Fibroblast of the aortic adventitia (primary cell): ENCODE measurements at regions not wholly inside any gene's neighbourhood (a gene's known extent, or its start where the extent isn't known, plus 50 kb on each side); places are given as distances from the start of the nearest gene placed in this dataset.

Source experiments
- DNase-seq: peaks from one replicate; pipeline ENCODE4 v3.0.0-alpha.2; 2010; ENCODE audit warnings: low read depth
- H3K4me3 ChIP-seq: 2 replicates; pipeline ENCODE4 v1.5.1; 2011; ENCODE audit warnings: low read depth, mild to moderate bottlenecking, control low read depth, low read length, moderate library complexity
- CTCF ChIP-seq: IDR thresholded peaks from 2 replicates; pipeline ENCODE4 v1.5.1; 2011; ENCODE audit warnings: mild to moderate bottlenecking, low read length, control low read depth, inconsistent platforms; ENCODE audit not compliant: insufficient read depth

GRCh38 chr18:75624869-75625268, 197.4 kb upstream of the SMIM21 start:
- TF ChIP-seq CTCF, result no peak
- no peak overlapping the region for H3K4me3 ChIP-seq
- no peak for DNase-seq

- H3K4me3 ChIP-seq, result no peak overlapping the region
- DNase-seq, result no peak
- no peak for TF ChIP-seq CTCF
Measured at GRCh38 chr18:75621818-75622217, 194.3 kb upstream of the SMIM21 start.

GRCh38 chr18:75618146-75618545, 190.6 kb upstream of the SMIM21 start:
- no peak overlapping the region for H3K4me3 ChIP-seq
- TF ChIP-seq CTCF, result no peak
- no peak for DNase-seq

GRCh38 chr18:75612456-75612855, 185.0 kb upstream of the SMIM21 start:
- no peak for TF ChIP-seq CTCF
- H3K4me3 ChIP-seq, result no peak overlapping the region
- no peak for DNase-seq

GRCh38 chr18:75607701-75608100, 180.2 kb upstream of the SMIM21 start:
- no peak overlapping the region for H3K4me3 ChIP-seq
- peak; percentile 5 for DNase-seq
- TF ChIP-seq CTCF, result no peak

GRCh38 chr18:75592527-75592926, 165.0 kb upstream of the SMIM21 start:
- no peak for DNase-seq
- H3K4me3 ChIP-seq, result no peak overlapping the region
- TF ChIP-seq CTCF, result no peak

GRCh38 chr18:75588412-75588811, 160.9 kb upstream of the SMIM21 start:
- no peak for DNase-seq
- H3K4me3 ChIP-seq, result no peak overlapping the region
- TF ChIP-seq CTCF, result no peak
